Dermis blood vessel endothelial cell (primary cell): ENCODE measurements at regions not wholly inside any gene's neighbourhood (a gene's known extent, or its start where the extent isn't known, plus 50 kb on each side); places are given as distances from the start of the nearest gene placed in this dataset.

Source experiments
- DNase-seq: peaks from one replicate; pipeline ENCODE4 v3.0.0; 2010

DNA sequence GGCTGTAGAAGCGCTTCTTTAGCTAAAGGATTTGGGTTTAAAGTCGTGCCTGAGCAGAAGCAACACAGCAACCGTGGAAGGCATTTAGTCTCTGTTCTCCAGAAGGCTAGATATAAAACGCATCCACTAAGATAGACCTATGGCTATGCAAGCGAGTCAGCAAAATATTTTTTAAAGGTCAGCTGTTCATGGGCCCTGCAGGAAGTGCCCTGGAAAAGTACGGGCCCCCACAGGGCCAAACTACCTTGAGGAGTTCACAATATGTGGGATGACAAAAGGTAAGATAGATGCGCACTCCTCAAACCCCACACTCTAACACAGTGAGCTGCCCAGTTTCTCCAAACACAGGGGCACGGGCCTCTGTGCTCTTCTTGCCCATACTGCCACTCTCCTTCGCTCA, 261.6 kb downstream of the VPS13C start:
- DNase-seq: no peak

DNA sequence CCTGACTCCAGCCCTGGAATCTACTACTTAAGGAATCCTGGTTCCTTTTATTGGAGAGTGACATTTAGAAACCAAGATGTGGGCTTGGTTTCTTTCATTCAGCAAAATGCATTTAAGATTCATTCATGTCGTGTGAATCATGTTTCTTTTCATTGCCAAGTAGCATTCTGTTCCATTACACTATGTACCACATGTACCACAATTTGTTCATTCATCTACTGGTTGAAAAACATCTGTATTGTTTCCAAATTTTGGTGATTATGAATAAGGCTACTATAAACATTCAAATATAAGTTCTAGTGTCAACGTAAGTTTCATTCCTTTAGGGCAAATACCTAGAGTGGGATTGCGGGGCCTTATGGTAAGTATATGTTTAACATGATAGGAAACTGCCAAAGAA, 264.2 kb downstream of the VPS13C start:
- no peak for DNase-seq

DNA sequence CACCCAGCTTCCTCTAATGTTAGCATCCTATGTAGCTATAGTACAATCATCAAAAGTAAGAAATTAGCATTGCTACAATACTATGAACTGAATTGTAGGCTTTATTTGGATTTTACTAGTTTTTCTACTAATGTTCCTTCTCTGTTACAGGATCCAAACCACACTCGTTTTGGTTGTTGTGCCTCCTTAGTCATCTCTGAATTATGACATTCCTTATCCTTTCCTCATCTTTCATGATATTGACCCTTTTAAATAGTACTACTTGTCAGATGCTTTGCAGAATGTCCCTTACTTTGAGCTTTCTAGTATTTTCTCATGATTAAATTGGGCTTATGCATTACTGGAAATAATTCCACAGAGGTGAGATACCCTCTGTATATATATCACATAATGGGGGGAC, 265.4 kb downstream of the VPS13C start:
- DNase-seq: no peak

DNA sequence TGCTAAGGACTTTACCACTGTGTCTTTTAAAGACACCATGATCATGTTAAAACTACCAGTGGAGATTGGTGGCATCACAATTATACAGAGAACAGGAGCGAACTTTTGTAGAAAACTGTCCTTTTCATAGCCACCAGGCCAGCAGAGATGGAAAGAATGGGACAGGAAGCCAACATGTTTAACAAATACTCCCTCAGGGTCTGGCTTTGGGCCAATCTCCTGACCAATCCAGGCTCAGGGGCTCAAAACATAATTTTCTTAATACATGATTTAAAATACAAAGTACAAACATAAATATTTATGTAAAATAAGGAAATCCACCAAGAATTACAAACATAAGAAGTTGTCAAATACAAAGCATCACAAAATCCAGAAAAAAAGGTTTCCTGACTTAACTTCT, 266.0 kb downstream of the VPS13C start:
- no peak for DNase-seq

DNA sequence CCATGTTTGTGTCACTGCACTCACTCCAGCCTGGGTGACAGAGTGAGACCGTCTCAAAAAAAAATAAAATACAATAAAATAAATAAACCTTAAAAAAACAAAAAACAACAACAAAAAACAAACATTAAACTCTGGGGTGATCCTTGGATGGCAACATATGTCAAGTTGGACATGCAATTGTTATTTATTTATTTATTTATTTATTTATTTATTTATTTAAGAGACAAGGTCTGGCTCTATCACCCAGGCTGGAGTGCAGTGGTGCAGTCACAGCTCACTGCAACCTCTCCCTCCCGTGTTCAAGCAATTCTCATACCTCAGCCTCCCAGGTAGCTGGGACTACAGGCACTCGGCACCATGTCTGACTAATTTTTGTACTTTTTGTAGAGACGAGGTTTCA, 275.5 kb downstream of the VPS13C start:
- DNase-seq: no peak

DNA sequence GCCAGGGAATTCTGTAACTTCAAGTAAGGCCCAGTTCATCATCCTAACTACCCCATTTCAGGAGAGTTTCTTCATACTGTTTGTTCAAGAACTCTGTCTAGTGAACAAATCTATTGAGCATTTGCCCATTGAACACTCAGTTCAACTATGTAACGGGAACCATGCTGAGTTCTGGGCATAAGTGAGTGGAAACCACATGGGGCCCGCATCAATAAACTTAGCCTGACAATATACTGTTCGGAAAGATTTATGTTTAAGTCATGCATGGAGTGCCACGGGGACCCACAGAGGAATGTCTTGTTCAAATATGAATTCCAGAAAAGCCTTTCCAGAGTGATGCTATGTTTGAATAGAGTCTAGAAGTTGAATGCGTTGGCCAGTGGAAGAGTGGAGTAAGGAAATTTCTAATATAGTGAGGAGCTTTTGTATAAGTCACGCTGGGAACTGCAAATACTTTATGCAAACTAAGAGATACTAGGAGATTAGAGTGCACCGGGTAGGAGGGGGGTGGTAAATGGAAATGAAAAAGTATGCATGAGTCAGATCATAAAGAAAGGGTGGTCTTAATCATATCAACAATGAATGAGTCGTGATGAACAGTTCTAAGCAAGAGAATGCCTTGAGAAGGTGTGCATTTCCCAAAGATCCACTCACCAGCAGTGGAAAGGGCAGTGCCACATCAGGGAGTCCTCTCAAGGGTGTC, 279.8 kb downstream of the VPS13C start:
- DNase-seq: no peak

DNA sequence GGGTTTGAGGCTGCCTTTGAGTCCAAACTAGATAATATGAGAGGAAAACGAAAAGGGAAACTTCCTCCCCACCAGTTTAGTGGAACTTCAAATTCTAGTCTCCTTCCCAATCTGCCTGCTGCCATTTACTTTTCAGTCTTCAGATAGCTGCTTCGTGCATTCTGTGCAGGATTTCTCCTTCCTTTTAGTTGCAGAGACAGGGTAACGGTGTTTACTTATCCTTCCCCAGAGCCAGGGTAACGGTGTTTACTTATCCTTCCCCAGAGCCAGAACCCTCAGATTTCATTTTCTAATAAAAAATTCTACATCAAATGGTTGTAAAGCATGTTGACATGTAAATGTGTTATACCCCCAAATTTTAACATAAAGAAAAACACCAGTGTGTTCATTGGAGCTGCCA, 282.6 kb downstream of the VPS13C start:
- no peak for DNase-seq

DNA sequence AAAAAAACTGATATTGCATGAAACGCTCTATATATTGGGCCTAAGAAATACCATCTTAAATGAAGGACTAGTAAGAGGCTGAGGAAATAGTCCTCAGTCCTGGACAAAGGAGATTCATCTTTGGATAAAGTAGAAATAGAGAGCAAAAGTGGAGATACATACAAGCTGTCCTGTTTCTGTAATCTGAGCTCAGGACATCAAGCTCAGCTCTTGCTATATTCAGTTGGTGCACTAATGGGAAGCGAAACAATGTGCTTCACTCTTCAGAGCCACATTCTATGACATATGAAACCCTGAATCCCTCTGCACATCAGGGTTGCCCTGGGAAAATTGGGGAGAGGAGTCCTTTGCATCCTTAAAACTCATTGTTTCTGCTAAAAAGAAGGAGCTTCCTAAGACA, 290.7 kb downstream of the VPS13C start:
- no peak for DNase-seq

DNA sequence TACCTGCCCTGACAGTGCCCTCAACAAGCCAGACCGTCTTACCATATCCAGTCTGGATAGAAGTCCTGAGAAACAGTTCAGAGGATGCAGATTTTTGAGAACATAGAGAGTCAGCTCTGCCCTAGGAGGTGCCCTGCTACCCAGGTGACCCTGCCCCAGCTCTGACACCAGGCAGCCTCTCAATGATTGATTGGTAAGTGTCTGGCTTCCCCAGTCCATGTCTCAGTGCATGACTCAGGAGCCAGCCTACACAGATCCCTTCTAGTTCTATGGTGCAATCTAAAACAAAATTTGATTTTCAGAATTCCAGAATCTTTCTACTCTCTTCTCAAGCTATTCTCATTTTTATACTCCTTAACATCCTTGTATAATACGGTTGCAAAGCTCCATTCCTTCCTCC, 292.1 kb downstream of the VPS13C start:
- no peak for DNase-seq

DNA sequence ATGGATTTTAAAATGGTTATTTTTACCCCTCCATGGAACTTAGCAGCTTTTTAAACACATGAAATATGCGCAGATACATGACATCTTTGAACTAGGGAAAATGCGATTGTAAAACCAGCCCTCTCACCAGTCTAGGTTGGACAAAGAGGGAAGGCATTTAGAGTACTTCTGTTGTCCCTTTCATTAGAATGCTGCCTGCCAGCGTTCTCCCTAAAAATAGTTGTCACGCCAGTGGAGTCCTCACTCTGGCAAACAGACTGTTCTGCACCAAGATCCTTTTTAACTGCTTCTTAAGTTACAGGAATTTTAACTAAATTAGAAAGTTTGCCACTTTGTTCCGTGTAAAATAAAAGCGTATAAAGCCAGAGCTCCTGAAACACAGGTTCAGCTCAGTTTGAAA, 295.3 kb downstream of the VPS13C start:
- no peak for DNase-seq

DNA sequence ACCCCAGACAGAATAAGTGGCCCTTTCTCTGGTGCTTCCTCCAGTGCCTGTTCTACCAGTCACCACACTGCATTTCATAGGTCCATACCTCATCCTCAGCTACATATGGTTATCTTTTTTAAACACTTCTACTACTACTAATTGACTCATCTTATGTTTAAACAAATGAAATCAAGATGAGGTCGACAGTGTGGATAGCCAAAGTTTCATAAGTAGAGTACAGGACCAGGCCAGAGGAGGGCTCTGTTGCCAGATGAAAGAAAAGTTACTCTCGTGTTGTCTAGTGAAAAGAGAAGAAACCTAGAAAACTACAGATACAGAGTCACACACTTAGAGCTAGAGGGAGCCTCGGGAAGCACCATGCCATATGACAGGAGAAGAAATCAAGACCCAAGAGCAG, 296.1 kb downstream of the VPS13C start:
- no peak for DNase-seq

DNA sequence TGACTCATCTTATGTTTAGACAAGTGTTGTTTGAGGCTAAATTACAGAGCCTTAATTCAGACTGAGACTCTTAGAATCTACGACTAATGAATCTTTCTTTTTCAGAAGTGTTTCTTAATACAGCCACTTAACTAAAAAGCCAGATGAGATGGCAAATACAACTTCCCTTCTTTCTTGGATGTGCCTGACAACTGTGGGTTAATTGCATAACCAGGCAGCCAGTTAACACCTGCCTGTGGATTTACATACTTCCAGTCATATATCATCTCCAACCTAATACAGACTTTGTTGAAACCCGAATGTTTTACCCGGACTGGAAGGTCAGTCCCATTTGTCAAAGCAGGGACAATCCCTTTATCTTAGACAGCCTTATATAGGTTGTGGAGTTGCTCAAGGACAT, 297.6 kb downstream of the VPS13C start:
- no peak for DNase-seq

DNA sequence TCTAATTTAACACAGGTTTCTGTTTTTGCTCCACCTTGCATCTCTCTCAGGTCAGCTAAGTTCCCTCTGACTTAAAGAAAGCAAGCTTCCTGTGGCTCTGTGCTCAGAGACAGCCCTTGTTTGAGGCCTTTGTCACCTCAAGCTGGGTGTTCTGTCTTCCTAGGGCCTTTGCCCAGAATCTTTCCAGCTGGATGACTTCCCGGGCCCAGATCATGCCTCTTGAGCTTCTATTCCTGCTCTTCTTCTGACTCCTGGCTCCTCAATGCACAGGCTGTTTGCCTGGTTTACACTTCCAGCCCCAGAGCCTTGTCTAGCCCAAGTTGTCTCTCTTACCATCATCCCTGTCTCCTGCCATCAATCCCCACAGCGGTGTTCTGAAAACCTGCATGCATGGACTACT, 300.6 kb downstream of the VPS13C start:
- DNase-seq: no peak

DNA sequence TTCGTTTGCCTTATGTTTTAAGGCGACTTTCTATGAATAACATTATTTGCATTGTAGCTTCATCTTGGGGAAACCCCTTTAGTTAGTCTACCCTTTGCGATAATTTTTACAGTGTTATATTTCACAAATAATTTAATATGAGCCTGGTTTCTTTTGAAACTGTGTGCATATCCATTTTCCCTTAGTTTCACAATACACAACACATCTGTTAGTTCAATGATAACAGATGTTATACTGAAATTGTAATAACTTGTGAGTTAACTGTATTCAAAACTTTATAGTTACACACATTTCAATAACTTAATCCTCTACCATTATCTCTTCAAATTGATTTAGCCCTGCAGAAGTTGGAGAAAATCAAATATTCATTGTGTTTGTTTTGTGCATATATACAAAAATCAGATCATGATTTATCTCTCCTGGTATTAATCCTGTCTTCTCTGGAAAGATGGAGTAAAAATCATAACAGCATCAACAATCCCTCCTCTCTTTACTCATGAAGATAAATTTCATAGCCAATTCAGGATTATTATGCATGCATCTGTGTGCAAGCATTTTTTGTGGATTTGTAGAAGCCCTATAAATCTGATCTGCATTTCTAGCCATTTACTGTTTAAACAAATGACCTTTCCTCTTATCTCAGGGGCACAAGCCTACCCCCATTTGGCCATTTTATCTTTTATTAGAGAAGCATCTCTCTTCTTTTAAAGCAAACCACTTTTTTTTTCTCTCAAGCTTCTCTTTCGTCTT, 304.0 kb downstream of the VPS13C start:
- no peak for DNase-seq

DNA sequence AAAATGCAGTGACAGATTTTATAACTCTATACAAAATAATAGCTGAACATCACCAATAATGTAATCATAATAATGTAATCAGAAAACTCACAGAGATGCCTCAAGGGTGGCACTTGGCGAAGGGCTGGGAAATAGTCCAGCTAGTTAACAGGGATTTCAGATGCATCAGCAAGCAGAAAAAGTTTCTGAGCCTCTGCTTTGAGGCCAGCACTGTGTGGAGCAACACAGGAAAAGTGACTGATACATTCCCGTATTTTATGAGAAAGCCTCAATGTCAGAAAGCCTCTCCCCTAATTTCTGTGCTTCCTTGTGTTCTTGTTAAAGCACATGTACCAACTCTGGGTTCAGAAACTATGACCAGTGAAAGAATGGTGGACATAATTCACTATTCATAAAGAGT, 304.8 kb downstream of the VPS13C start:
- no peak for DNase-seq

DNA sequence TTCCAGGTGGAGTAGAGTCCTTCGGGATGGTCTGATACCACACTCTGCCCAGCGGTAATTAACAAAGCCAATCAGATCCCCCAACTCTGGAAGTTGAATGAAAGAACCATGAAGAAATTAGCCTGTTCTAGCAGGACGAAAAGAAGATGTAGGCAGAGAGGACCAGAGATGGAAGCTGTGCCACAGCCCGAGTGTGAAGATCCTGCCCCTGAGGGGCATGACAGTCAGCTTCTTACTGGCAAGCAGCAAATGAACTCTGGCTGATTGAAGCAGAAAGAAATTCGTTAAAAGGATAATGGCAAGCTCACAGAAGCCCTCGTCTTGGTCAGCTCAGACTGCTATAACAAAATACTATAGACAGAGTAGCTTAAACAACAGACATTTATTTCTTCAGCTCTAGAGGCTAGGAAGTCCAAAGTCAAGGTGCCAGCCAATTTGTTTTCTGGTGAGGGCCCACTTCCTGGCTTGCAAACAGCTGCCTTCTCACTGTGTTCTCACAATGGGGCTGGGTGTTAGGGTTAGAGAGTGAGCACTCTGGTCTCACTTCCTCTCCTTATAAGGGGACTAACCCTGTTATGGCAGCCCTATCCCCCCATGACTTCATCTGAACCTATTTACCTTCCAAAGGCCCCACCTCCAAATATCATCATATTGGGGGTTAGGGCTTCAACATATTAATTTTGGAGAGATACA, 307.1 kb downstream of the VPS13C start:
- DNase-seq: no peak

DNA sequence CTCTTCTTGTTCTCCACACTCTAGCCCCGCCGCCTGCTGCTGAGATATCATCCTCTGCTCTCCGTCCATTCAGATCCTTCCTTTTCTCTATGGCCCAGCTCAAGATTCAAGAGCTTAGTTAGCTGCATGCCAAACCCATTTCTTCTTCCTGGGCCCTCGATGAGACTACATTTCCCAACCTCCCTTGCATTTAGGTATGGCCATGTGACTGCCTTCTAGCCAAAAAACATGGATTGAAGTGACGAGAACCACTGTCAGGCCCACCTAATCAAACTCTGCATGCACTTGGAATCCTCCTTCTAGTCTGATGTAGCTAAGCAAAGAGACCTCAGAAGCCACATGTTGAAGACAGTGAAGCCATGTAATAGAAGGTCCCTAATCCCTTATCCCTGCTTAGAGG, 308.2 kb downstream of the VPS13C start:
- DNase-seq: no peak

DNA sequence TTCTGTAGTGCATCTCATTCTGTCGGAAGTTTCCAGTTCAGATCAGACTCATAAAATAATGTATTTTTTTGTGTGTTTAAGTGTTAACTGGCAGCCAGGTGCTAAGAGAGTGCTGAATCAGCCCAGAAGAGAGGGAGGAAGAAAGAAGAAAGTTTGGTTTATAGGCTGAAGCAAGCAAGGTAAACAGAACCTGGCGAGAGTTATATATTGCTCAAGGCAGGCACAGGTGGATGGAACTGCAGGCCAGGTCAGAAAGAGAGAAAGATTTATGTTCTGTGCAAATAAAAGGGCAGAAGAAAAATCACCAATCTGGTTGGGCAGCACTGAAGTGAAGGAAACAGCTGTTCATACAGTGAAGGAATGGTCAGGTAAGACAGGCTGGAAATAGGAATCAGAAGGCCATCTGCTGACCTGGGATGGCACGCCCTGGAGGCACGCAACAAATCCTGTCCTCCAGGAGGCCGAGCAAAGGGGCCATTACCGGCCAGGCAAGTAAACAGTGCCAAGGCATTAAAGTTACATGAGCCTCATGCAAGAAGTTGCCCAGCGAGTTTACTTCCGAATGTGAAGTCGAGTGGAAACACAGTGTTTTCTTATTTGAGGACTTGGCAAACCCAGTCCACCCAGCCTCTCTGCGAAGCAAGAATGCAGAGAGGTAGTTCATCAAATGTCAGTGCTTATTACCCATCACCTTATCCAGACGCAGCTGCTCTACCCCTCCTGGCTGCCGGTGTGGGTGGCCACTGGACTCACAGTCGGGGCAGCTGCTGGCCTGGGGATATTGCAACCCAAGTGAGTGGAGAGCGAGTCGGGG, 309.8 kb downstream of the VPS13C start:
- no peak for DNase-seq

DNA sequence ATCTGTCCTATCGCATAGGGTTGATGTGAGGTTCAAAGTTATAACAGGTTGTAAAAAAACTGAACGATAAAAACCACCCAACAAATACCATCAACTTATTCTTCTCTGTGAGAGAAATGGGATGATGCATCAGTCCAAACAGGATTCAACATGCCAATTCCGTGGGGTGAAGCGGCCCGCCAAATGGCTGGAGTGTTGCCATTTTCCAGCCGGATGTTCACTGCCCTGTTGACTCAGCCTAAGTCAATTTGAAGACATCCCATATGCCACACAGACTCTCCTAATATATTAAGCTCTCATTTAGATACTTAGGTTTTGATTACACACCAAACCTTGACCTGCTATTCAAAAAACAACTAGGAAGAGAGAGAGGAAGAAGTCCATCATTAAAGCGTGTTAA, 311.1 kb downstream of the VPS13C start:
- no peak for DNase-seq

DNA sequence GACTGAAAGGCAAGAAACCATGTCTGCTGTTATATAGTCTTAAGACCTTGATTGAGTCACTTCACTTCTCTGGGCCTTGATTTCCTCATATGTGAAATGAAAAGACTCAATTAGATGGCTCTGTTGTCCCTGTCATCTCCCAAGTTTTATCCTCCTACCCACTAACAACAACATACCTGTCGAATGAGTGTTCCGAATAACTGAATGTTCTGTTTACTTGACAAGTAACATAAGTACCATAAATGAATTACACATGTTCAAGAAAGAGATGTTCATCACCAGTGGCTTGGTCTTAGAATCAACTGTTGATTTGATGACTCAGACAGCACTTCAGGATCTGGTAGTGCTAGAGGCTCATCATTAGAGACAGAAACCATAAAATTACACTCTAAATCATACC, 311.7 kb downstream of the VPS13C start:
- DNase-seq: no peak

DNA sequence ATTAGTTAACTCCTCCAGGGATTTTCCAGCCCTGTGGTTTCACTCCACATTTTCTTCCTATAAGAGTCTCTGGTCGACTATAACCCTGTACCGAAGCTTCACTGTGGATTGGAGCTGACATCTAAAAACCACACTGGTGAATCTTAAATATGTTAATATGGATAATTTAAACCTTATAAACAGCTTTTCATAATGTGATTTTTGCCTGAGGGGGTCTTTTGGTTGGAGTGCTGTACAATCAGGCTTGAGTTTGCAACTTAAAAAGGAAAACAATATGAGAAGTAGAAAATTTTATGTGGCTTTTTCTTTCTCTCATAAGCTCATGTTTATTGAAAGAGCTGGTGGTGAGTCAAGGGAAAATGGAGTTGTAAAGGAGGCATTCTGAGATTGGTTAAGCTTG, 313.7 kb downstream of the VPS13C start:
- no peak for DNase-seq

DNA sequence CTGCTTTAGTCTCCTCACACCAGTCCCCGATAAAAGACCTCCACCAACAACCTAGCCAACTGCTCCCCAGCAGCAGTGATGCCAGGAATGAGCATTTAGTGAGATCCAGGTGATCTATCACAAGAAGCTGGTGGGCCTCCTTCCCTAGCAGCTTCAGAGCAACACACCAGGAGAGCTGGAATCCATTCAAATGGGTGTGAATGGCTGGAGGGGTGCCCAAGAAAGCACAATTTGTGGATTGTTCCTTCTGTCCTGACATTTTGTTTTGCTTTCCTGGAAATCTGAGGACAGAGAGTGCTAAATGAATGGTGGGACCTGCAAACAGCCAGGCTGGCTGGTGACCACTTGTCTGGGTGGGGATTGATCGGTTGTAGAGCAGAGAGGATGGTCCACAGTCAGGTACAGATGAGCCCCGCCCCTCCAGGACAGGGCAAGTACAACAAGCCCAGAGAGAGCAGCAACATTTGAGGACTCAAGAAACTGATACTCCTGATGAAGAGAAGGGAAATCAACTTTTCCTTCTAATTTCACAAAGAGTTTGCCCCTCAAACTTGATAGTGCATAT, 316.8 kb downstream of the VPS13C start:
- no peak for DNase-seq

DNA sequence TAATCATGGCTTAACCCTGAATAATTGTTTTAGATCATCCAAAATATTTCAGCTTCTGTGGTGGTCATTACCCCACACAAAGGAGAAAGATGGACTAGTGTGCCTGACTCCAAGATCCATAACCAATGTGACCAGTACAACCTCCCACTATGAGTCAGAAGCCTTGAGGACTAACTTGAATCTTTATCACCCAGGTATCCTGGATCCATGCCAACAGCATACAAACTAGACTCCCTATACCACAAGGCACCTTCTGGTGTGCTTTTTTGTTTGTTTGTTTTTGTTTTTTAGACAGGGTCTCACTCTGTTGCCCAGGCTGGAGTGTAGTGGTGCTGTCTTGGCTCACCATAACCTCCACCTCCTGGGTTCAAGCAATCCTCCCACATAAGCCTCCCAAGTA, 317.7 kb downstream of the VPS13C start:
- DNase-seq: no peak
